Epithelial cell of proximal tubule (primary cell): ENCODE measurements at regions not wholly inside any gene's neighbourhood (a gene's known extent, or its start where the extent isn't known, plus 50 kb on each side); places are given as distances from the start of the nearest gene placed in this dataset.

ENCODE experiments used
- DNase-seq: peaks from one replicate; pipeline ENCODE4 v3.0.0-alpha.2; 2011; ENCODE audit warnings: low read depth
- H3K4me3 ChIP-seq: 2 replicates; pipeline ENCODE4 v1.5.1; 2011; ENCODE audit warnings: low read depth, mild to moderate bottlenecking, low read length
- CTCF ChIP-seq: conservative IDR thresholded peaks from 2 replicates; pipeline ENCODE4 v1.5.1; 2012; ENCODE audit warnings: low read depth, mild to moderate bottlenecking, low read length

- no peak for DNase-seq
- no peak for TF ChIP-seq CTCF
- H3K4me3 ChIP-seq: no peak overlapping the region
Measured at GRCh38 chr17:77377710-77378235, 237.0 kb downstream of the SEC14L1 start.

- TF ChIP-seq CTCF: no peak
- DNase-seq: no peak
- H3K4me3 ChIP-seq: no peak overlapping the region
Measured at GRCh38 chr17:77378318-77379064, 237.7 kb downstream of the SEC14L1 start.

GRCh38 chr17:77379065-77379428 lies 238.3 kb downstream of the SEC14L1 start:
- no peak for TF ChIP-seq CTCF
- no peak overlapping the region for H3K4me3 ChIP-seq
- DNase-seq: no peak

- TF ChIP-seq CTCF: no peak
- no peak overlapping the region for H3K4me3 ChIP-seq
- no peak for DNase-seq
Measured at GRCh38 chr17:77379832-77380231, 239.1 kb downstream of the SEC14L1 start.

- no peak for TF ChIP-seq CTCF
- no peak for DNase-seq
- H3K4me3 ChIP-seq: no peak overlapping the region
Measured at GRCh38 chr17:77380395-77381184, 239.8 kb downstream of the SEC14L1 start.

- no peak for DNase-seq
- no peak overlapping the region for H3K4me3 ChIP-seq
- TF ChIP-seq CTCF: no peak
Measured at GRCh38 chr17:77381185-77381700, 240.5 kb downstream of the SEC14L1 start.
